GM12873 (cell line): ENCODE measurements at regions not wholly inside any gene's neighbourhood (a gene's known extent, or its start where the extent isn't known, plus 50 kb on each side); places are given as distances from the start of the nearest gene placed in this dataset.

Experiments used
- TF ChIP-seq, protein P1 (sequence below): IDR thresholded peaks from 2 replicates; pipeline ENCODE4 v1.5.1; 2012; ENCODE audit warnings: low read depth, mild to moderate bottlenecking, moderate library complexity, low read length, control low read depth; ENCODE audit not compliant: insufficient read depth; ENCODE audit errors: missing control alignments

DNA sequence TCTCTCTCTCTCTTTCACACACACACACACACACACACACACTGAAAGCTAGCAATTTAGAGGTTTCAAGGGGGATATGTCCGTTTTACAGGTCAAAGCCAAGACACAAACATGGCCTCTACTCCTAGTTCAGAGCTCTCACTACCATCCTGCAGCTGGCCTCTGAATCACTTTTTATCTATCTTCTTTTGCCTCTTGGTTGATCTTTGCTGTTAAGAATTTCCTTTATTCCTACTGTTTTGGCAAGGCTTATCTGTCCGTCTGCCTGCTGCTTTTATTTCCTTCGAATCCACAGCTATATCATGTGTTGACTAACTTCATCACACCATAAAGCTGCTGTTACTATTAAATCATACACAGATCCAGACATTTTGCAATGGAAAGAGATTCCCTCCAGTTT lies 543.0 kb downstream of the PLCL1 start:
- TF ChIP-seq, protein P1, sequence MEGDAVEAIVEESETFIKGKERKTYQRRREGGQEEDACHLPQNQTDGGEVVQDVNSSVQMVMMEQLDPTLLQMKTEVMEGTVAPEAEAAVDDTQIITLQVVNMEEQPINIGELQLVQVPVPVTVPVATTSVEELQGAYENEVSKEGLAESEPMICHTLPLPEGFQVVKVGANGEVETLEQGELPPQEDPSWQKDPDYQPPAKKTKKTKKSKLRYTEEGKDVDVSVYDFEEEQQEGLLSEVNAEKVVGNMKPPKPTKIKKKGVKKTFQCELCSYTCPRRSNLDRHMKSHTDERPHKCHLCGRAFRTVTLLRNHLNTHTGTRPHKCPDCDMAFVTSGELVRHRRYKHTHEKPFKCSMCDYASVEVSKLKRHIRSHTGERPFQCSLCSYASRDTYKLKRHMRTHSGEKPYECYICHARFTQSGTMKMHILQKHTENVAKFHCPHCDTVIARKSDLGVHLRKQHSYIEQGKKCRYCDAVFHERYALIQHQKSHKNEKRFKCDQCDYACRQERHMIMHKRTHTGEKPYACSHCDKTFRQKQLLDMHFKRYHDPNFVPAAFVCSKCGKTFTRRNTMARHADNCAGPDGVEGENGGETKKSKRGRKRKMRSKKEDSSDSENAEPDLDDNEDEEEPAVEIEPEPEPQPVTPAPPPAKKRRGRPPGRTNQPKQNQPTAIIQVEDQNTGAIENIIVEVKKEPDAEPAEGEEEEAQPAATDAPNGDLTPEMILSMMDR, result no peak

DNA sequence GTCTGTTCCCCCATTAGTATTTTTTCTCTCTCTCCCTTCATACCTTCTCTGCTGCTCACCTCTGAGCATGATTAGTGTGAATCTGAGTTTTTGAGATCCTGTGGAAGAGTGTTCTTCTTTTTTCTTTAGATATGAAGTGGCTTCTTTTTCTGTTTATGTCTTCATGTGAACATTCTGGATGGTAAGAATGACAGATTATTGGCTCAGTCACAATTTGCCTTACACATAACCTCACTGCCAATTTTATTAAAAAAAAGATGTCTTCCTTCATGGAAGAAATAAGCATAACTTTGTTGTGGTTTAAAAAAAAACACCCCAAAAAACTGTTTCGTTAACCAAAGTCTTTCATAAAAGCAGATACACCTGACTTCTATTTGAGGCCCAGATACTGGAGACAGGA lies 539.1 kb downstream of the PLCL1 start:
- TF ChIP-seq, protein P1, result no peak

DNA sequence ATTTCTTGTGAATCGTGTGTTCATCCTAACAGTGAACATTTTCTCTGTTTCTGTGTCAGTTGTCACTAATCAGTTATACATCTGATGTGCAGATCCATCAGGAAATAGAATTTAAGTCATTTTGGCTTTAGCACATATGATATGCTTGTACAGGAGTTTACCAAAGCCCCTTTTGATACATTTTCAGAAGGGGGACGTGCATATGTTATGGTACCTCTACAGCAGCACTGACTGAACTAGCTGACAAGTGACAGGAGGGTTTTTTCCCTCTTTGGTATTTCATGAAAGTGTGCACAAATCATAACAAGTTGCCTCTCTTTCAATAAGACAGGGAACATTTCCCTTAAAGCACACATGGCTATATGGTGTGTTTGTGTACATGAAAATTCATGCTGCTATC lies 536.5 kb downstream of the PLCL1 start:
- TF ChIP-seq, protein P1, result no peak

DNA sequence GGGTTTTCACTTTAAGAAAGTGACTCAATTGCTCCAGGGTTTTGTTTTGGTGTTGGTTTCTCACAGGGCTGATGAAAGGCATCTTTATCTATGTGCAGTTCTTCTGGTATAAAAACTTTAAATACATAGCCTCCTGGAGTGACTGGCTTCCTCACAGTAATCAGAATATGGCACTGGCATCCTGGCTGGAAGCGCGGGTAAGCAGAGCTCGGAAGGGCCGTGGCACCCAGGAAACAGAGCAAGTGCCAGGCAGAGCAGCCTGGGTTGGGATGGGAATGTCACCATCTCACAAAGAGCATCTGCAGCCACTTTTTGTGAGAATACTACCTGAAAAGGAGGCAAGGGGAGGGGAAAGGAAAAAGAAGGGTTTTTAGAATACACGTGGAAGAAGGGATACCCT lies 534.7 kb downstream of the PLCL1 start:
- TF ChIP-seq, protein P1, result no peak

DNA sequence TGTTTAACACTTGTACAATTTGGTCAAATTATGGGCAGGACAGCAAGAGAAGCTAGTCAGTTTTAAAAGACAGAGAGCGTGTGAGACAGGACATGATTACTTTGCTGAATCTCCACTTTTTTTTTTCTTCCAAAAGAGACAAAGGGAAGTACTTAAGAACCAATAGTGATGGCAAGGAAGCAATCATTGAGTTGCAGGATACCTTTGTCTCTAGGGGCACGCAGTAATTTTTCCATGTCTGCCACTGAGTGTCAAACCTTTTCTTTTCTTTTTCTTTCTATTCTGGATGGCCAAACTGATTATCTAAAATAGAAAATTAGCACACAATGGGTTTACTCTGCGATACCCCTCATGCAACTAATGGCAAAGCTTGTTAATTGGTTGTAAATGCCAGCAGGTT lies 533.0 kb downstream of the PLCL1 start:
- TF ChIP-seq, protein P1, result no peak

DNA sequence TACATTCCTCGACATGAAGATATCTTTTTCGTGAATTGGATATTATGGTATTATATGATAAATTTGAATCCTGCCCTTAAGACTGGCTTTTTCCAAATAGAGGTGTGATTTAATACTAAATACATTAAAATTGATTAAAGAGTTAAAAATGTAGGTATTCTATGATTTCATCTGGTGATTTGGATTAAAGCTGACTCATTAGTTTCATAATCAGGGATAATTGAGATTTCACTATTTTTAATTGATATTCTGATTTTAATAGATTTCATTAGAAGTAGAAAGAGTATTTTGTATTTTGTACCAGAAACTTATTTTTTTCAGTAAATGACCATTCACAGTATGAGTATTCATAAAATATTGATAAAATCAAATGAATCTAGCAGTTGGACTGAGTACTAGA lies 524.1 kb downstream of the PLCL1 start:
- TF ChIP-seq, protein P1, result no peak

DNA sequence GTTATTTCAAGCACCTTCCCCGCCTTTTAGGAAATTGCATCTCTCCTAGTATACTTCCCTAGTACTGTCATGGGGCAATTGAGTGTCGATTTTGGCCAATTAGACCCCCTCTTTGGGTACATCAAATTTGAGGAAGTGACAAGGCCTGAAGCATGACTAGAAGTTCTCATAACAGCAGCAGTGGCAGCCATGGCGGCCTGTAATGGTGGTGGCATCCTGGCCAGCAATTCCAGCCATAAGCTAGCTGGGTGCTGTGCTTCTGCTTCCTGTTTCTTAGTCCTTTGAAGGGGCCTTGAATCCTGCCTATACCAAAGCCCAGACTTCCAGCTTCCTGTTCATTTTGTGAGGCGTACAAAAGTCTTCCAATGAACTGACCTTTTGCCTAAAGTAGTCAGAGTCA lies 523.1 kb downstream of the PLCL1 start:
- TF ChIP-seq, protein P1, result no peak
